OCI-LY7 (cell line): ENCODE measurements at regions not wholly inside any gene's neighbourhood (a gene's known extent, or its start where the extent isn't known, plus 50 kb on each side); places are given as distances from the start of the nearest gene placed in this dataset.
"Not testable (repeated sequence)": the region's sequence is repeated elsewhere in the genome, so short reads cannot be mapped to it uniquely, and the experiment has no call there.

Experiments used
- BruUV-seq: library from RNA; stranded (reverse); fragments of 400-500 nt; replicated peaks from 2 replicates; lab custom pipeline; 2021; lab: Mats Ljungman, UMichigan
- CTCF ChIA-PET: fragments of 300-600 bp; sonication (Branson Sonifier 250); formaldehyde crosslinking; loops from one replicate; lab custom pipeline; 2022; ENCODE audit warnings: antibody characterized with exemption; ENCODE audit not compliant: unreplicated experiment; lab: Charles Lee
- POLR2A ChIA-PET: fragments of 300-600 bp; sonication (Branson Sonifier 250); formaldehyde crosslinking; loops from one replicate; lab custom pipeline; 2022; ENCODE audit warnings: antibody characterized with exemption; lab: Charles Lee
- DNase-seq: peaks from one replicate; pipeline ENCODE4 v3.0.0-alpha.2; 2015; ENCODE audit warnings: low spot score
- H2AFZ ChIP-seq: fragments of 200-600 bp; sonication (generic), shearing (Covaris generic); 2 replicates; pipeline ENCODE4 v1.6.1; 2014; ENCODE audit warnings: mild to moderate bottlenecking, antibody characterized with exemption, low read length, moderate library complexity
- H3K27ac ChIP-seq: fragments of 200-600 bp; sonication (generic); 2 replicates; pipeline ENCODE4 v1.5.1; 2014; ENCODE audit warnings: mixed run types, low read depth, mild to moderate bottlenecking, moderate library complexity, low read length, inconsistent platforms; ENCODE audit not compliant: poor library complexity, severe bottlenecking
- H3K36me3 ChIP-seq: fragments of 200-600 bp; sonication (generic); 2 replicates; pipeline ENCODE4 v1.6.1; 2014; ENCODE audit warnings: mild to moderate bottlenecking, antibody characterized with exemption, low read length, moderate library complexity, mixed read lengths; ENCODE audit not compliant: insufficient read depth
- H3K4me1 ChIP-seq: fragments of 200-600 bp; sonication (generic); 2 replicates; pipeline ENCODE4 v1.5.1; 2014; ENCODE audit warnings: mild to moderate bottlenecking, low read length; ENCODE audit not compliant: insufficient read depth, poor library complexity, severe bottlenecking
- H3K4me2 ChIP-seq: fragments of 200-600 bp; sonication (generic); 2 replicates; pipeline ENCODE4 v1.6.1; 2014; ENCODE audit warnings: mild to moderate bottlenecking, low read length
- H3K4me3 ChIP-seq: fragments of 200-600 bp; sonication (generic); 2 replicates; pipeline ENCODE4 v1.5.1; 2014; ENCODE audit warnings: mild to moderate bottlenecking, low read depth, low read length; ENCODE audit not compliant: poor library complexity, severe bottlenecking
- H3K79me2 ChIP-seq: fragments of 200-600 bp; sonication (generic); 2 replicates; pipeline ENCODE4 v1.6.1; 2016; ENCODE audit warnings: low read depth, mild to moderate bottlenecking, low read length, moderate library complexity, mixed read lengths; ENCODE audit not compliant: insufficient read depth
- H3K9me2 ChIP-seq: fragments of 200-600 bp; sonication (generic); 2 replicates; pipeline ENCODE4 v1.6.1; 2016; ENCODE audit warnings: mild to moderate bottlenecking, low read length, mixed read lengths; ENCODE audit not compliant: insufficient read depth
- H3K9me3 ChIP-seq: fragments of 200-600 bp; sonication (generic); 2 replicates; pipeline ENCODE4 v1.6.1; 2014; ENCODE audit warnings: mild to moderate bottlenecking, mixed run types, low read length, mixed read lengths
- H4K20me1 ChIP-seq: fragments of 200-600 bp; sonication (generic); 2 replicates; pipeline ENCODE4 v1.6.1; 2014; ENCODE audit warnings: mild to moderate bottlenecking, antibody characterized with exemption, low read length, moderate library complexity, mixed read lengths; ENCODE audit not compliant: insufficient read depth
- EZH2phosphoT487 ChIP-seq: fragments of 200-600 bp; sonication (generic); IDR thresholded peaks from 2 replicates; pipeline ENCODE4 v1.6.1; 2018; ENCODE audit warnings: low read depth, borderline replicate concordance, mild to moderate bottlenecking, mixed run types, antibody characterized with exemption, low read length, moderate library complexity, mixed read lengths
- intact Hi-C: fragments of 100-400 bp; cut with micrococcal nuclease; formaldehyde crosslinking; loops from one replicate; pipeline ENCODE4 v1.10.0; 2022; ENCODE audit not compliant: unreplicated experiment
- TF ChIP-seq, protein P1 (sequence below): fragments of 200-600 bp; sonication (generic); conservative IDR thresholded peaks from 2 replicates; pipeline ENCODE4 v1.5.1; 2014; ENCODE audit warnings: mild to moderate bottlenecking, antibody characterized with exemption, low read length, moderate library complexity, mixed read lengths

- H3K4me2 ChIP-seq, H3K36me3 ChIP-seq, H3K9me2 ChIP-seq, H3K4me1 ChIP-seq, DNase-seq, intact Hi-C loops, H3K27ac ChIP-seq, BruUV-seq, H2AFZ ChIP-seq, H4K20me1 ChIP-seq, H3K4me3 ChIP-seq, CTCF ChIA-PET, H3K9me3 ChIP-seq, H3K79me2 ChIP-seq, POLR2A ChIA-PET: not testable (repeated sequence)
Observed at GRCh38 chr3:144023543-144023942, 51.9 kb downstream of the DIPK2A start.

GRCh38 chr3:144028798-144029411 is 57.3 kb downstream of the DIPK2A start:
- H2AFZ ChIP-seq = 0 out of 2 replicates have a peak overlapping the region, but pooled peaks have one; percentile 41
- BruUV-seq = no TSS peak
- ChIA-PET CTCF (interaction anchor here (0.8 kb wide), 1 partner anchor 15 kb away, joined by 3 read pairs; no protein-coding TSS in a partner anchor), POLR2A (interaction anchor here (0.7 to 1.0 kb wide), 2 partner anchors 57 to 172 kb away, joined by 3 read pairs; partner anchors contain the start of gene DIPK2A)
- no peak for TF ChIP-seq EZH2phosphoT487
- H3K4me2 ChIP-seq = peak overlapping the region; percentile 56
- H3K9me3 ChIP-seq = no peaks in the 10 kb centered on the region
- peaks cover 17% of the 10 kb centered on the region for H3K4me1 ChIP-seq
- peak; percentile 68 for DNase-seq
- no peaks in the 10 kb centered on the region for H3K79me2 ChIP-seq
- no peaks in the 10 kb centered on the region for H3K9me2 ChIP-seq
- no peak overlapping the region for H3K4me3 ChIP-seq
- intact Hi-C loops = loop anchor here (2.0 kb wide), 1 partner anchor 56 kb away; no protein-coding TSS in a partner anchor
- H4K20me1 ChIP-seq = no peaks in the 10 kb centered on the region
- H3K36me3 ChIP-seq = no peaks in the 10 kb centered on the region
- peak overlapping the region; percentile 48 for H3K27ac ChIP-seq

- Histone ChIP-seq H3K27ac (no peak overlapping the region), H4K20me1 (no peaks in the 10 kb centered on the region), H2AFZ (no peak overlapping the region), H3K9me3 (no peaks in the 10 kb centered on the region), H3K4me3 (no peak overlapping the region), H3K79me2 (no peaks in the 10 kb centered on the region), H3K36me3 (no peaks in the 10 kb centered on the region), H3K4me1 (peaks cover 17% of the 10 kb centered on the region), H3K4me2 (no peak overlapping the region), H3K9me2 (no peaks in the 10 kb centered on the region)
- CTCF ChIA-PET = interaction anchor here (0.8 kb wide), 1 partner anchor 14 kb away, joined by 3 read pairs; no protein-coding TSS in a partner anchor
- intact Hi-C loops = loop anchor here (2.0 kb wide), 1 partner anchor 57 kb away; no protein-coding TSS in a partner anchor
- TF ChIP-seq EZH2phosphoT487 = no peak
- TF ChIP-seq, protein P1, sequence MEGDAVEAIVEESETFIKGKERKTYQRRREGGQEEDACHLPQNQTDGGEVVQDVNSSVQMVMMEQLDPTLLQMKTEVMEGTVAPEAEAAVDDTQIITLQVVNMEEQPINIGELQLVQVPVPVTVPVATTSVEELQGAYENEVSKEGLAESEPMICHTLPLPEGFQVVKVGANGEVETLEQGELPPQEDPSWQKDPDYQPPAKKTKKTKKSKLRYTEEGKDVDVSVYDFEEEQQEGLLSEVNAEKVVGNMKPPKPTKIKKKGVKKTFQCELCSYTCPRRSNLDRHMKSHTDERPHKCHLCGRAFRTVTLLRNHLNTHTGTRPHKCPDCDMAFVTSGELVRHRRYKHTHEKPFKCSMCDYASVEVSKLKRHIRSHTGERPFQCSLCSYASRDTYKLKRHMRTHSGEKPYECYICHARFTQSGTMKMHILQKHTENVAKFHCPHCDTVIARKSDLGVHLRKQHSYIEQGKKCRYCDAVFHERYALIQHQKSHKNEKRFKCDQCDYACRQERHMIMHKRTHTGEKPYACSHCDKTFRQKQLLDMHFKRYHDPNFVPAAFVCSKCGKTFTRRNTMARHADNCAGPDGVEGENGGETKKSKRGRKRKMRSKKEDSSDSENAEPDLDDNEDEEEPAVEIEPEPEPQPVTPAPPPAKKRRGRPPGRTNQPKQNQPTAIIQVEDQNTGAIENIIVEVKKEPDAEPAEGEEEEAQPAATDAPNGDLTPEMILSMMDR = no peak
- POLR2A ChIA-PET = interaction anchor here (0.5 kb wide), 1 partner anchor 105 kb away, joined by 4 read pairs; no protein-coding TSS in a partner anchor
- DNase-seq = no peak
- no TSS peak for BruUV-seq
Observed at GRCh38 chr3:144029769-144030168, 58.1 kb downstream of the DIPK2A start.
